ENCODE measurements at regions not wholly inside any gene's neighbourhood (a gene's known extent, or its start where the extent isn't known, plus 50 kb on each side); places are given as distances from the start of the nearest gene placed in this dataset.

DNA sequence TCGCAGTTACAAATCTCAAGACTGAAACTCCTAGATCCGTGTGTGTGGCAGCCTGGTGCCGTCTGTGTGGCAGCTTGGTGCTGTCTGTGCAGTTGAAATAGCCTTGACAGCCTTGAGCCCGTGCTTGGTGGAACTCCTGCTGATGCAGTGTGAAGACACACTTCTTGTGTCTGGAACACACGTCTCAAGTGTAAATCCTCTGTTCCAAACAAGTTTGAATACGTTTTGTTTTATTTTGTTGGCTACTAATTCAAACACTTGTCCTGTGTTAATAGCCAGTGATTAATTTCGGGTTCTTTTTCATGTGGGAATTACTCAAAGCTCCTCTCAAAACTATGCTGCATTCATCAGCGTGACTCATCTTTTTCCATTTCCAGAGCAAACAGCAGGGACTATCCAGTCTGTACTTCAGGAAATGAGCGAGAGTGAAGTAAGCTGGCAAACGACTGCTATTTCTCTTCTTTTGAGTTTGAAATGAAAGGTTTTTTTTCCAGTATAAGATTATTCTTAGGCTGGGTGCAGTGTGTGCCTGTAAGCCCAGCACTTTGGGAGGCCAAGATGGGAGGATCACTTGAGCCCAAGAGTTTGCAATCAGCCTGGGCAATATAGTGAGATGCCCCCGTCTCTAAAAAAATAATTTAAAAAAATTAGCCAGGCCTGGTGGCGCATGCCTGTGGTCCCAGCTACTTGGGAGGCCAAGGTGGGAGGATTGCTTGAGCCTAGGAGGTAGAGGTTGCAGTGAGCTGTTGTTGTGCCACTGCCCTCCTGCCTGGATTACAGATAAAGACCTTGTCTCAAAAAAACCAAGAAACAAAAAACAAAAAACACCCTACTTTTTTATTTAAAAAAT is 152.9 kb downstream of the SPP2 start (continued):
- TF ChIP-seq JUND (CRISPR knock-in tag; IDR thresholded peaks at IDR 0.05) (no peak), FOSL2 (CRISPR knock-in tag; IDR thresholded peaks at IDR 0.05) (peak; percentile 91), KLF11 (CRISPR knock-in tag; IDR thresholded peaks at IDR 0.05) (no peak), ZNF703 (CRISPR knock-in tag; IDR thresholded peaks at IDR 0.05; ENCODE audit: borderline replicate concordance) (no peak)
- TF ChIP-seq, protein P1, sequence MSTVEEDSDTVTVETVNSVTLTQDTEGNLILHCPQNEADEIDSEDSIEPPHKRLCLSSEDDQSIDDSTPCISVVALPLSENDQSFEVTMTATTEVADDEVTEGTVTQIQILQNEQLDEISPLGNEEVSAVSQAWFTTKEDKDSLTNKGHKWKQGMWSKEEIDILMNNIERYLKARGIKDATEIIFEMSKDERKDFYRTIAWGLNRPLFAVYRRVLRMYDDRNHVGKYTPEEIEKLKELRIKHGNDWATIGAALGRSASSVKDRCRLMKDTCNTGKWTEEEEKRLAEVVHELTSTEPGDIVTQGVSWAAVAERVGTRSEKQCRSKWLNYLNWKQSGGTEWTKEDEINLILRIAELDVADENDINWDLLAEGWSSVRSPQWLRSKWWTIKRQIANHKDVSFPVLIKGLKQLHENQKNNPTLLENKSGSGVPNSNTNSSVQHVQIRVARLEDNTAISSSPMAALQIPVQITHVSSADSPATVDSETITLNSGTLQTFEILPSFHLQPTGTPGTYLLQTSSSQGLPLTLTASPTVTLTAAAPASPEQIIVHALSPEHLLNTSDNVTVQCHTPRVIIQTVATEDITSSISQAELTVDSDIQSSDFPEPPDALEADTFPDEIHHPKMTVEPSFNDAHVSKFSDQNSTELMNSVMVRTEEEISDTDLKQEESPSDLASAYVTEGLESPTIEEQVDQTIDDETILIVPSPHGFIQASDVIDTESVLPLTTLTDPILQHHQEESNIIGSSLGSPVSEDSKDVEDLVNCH (CRISPR knock-in tag; IDR thresholded peaks at IDR 0.05), result no peak
- TF ChIP-seq, protein P2, sequence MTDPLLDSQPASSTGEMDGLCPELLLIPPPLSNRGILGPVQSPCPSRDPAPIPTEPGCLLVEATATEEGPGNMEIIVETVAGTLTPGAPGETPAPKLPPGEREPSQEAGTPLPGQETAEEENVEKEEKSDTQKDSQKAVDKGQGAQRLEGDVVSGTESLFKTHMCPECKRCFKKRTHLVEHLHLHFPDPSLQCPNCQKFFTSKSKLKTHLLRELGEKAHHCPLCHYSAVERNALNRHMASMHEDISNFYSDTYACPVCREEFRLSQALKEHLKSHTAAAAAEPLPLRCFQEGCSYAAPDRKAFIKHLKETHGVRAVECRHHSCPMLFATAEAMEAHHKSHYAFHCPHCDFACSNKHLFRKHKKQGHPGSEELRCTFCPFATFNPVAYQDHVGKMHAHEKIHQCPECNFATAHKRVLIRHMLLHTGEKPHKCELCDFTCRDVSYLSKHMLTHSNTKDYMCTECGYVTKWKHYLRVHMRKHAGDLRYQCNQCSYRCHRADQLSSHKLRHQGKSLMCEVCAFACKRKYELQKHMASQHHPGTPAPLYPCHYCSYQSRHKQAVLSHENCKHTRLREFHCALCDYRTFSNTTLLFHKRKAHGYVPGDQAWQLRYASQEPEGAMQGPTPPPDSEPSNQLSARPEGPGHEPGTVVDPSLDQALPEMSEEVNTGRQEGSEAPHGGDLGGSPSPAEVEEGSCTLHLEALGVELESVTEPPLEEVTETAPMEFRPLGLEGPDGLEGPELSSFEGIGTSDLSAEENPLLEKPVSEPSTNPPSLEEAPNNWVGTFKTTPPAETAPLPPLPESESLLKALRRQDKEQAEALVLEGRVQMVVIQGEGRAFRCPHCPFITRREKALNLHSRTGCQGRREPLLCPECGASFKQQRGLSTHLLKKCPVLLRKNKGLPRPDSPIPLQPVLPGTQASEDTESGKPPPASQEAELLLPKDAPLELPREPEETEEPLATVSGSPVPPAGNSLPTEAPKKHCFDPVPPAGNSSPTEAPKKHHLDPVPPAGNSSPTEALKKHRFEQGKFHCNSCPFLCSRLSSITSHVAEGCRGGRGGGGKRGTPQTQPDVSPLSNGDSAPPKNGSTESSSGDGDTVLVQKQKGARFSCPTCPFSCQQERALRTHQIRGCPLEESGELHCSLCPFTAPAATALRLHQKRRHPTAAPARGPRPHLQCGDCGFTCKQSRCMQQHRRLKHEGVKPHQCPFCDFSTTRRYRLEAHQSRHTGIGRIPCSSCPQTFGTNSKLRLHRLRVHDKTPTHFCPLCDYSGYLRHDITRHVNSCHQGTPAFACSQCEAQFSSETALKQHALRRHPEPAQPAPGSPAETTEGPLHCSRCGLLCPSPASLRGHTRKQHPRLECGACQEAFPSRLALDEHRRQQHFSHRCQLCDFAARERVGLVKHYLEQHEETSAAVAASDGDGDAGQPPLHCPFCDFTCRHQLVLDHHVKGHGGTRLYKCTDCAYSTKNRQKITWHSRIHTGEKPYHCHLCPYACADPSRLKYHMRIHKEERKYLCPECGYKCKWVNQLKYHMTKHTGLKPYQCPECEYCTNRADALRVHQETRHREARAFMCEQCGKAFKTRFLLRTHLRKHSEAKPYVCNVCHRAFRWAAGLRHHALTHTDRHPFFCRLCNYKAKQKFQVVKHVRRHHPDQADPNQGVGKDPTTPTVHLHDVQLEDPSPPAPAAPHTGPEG (CRISPR knock-in tag; IDR thresholded peaks at IDR 0.05), result no peak

All from HepG2 (cell line).